ENCODE measurements at regions not wholly inside any gene's neighbourhood (a gene's known extent, or its start where the extent isn't known, plus 50 kb on each side); places are given as distances from the start of the nearest gene placed in this dataset.

DNA sequence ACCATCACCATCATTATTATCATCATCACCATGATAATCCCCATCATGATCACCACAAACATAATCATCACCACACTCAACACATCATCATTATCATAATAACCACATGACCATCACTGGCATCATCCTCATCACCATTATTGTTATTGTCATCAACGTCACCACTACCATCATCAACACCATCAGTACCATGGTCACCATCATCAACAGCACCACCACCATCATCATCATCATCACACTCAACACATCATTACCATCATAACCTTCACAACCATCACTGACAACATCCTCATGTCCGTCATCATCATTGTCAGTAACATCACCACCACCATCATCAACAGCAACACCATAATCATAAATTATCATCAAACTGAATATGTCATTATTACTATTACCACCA is 73.2 kb downstream of the MBD3L1 start:
- Histone ChIP-seq H3K4me1 (no peaks in the 10 kb centered on the region), H3K36me3 (no peaks in the 10 kb centered on the region), H3K9me3 (no peaks in the 10 kb centered on the region), H3K4me3 (ENCODE audit: low read depth, low read length) (no peak overlapping the region), H3K27me3 (no peaks in the 10 kb centered on the region)
- no peak for DNase-seq
- TF ChIP-seq, protein P1, sequence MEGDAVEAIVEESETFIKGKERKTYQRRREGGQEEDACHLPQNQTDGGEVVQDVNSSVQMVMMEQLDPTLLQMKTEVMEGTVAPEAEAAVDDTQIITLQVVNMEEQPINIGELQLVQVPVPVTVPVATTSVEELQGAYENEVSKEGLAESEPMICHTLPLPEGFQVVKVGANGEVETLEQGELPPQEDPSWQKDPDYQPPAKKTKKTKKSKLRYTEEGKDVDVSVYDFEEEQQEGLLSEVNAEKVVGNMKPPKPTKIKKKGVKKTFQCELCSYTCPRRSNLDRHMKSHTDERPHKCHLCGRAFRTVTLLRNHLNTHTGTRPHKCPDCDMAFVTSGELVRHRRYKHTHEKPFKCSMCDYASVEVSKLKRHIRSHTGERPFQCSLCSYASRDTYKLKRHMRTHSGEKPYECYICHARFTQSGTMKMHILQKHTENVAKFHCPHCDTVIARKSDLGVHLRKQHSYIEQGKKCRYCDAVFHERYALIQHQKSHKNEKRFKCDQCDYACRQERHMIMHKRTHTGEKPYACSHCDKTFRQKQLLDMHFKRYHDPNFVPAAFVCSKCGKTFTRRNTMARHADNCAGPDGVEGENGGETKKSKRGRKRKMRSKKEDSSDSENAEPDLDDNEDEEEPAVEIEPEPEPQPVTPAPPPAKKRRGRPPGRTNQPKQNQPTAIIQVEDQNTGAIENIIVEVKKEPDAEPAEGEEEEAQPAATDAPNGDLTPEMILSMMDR (IDR thresholded peaks at IDR 0.05; ENCODE audit: low read depth, low read length) = no peak

- H3K4me1 ChIP-seq = no peaks in the 10 kb centered on the region
- no peaks in the 10 kb centered on the region for H3K9me3 ChIP-seq
- H3K27me3 ChIP-seq = no peaks in the 10 kb centered on the region
- no peaks in the 10 kb centered on the region for H3K36me3 ChIP-seq
- TF ChIP-seq, protein P1 (IDR thresholded peaks at IDR 0.05; ENCODE audit: low read depth, low read length) = no peak
- no peak for DNase-seq
- H3K4me3 ChIP-seq (ENCODE audit: low read depth, low read length) = no peak overlapping the region
Observed at GRCh38 chr19:8908066-8908465, 75.9 kb downstream of the MBD3L1 start.

DNA sequence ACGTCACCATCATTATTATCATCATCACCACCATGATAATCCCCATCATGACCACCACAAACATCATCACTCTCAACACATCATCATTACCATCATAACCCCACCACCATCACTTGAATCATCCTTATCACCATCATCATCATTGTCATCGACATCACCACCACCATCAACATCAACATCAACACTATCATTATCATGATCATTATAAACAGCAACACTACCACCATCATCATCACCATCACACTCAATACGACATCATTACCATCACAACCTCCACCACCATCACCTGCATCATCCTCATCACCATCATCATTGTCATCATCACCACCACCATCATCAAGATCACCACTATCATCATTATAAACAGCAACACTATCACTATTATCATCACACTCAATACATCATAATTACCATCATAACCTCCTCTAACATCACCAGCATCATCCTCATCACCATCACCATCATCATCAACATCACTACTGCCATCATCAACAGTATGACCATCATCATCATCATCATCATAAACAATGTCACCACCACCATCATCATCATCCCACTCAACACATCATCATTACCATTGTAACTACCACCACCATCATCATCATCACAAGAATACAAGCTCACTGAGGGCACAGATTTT is 78.7 kb downstream of the MBD3L1 start:
- Histone ChIP-seq H3K27me3 (no peaks in the 10 kb centered on the region), H3K4me3 (ENCODE audit: low read depth, low read length) (no peak overlapping the region), H3K4me1 (no peaks in the 10 kb centered on the region), H3K36me3 (no peaks in the 10 kb centered on the region), H3K9me3 (no peaks in the 10 kb centered on the region)
- DNase-seq = no peak
- TF ChIP-seq, protein P1 (IDR thresholded peaks at IDR 0.05; ENCODE audit: low read depth, low read length) = no peak

- TF ChIP-seq, protein P1 (IDR thresholded peaks at IDR 0.05; ENCODE audit: low read depth, low read length) = no peak
- no peaks in the 10 kb centered on the region for H3K4me1 ChIP-seq
- H3K36me3 ChIP-seq = no peaks in the 10 kb centered on the region
- H3K27me3 ChIP-seq = no peaks in the 10 kb centered on the region
- H3K9me3 ChIP-seq = no peaks in the 10 kb centered on the region
- H3K4me3 ChIP-seq (ENCODE audit: low read depth, low read length) = no peak overlapping the region
- DNase-seq = no peak
Observed at GRCh38 chr19:8915997-8916396, 83.8 kb downstream of the MBD3L1 start.

DNA sequence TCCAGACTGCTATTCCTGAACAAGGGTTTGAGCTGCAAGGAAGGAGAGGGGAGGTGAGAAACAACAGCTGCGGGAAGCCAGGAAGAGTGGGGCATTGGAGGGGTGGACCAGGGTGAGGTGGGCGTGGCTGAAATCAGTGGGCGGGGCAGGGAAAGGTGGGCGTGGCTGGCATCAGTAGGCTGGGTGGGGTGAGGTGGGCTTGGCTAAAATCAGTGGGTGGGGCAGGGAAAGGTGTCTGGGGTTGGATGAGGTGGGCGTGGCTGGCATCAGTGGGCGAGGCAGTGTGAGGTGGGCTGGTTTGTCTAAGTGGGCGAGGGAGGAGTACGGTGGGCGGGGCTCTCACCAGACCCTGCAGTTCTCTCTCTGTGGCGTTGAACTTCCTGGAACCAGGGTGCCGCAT is 87.6 kb downstream of the MUC16 start:
- DNase-seq = peak; percentile 16
- no peaks in the 10 kb centered on the region for H3K9me3 ChIP-seq
- H3K36me3 ChIP-seq = no peaks in the 10 kb centered on the region
- no peaks in the 10 kb centered on the region for H3K27me3 ChIP-seq
- no peak overlapping the region for H3K4me3 ChIP-seq (ENCODE audit: low read depth, low read length)
- TF ChIP-seq, protein P1 (IDR thresholded peaks at IDR 0.05; ENCODE audit: low read depth, low read length) = no peak
- no peaks in the 10 kb centered on the region for H3K4me1 ChIP-seq

GRCh38 chr19:8924283-8924682 is 85.9 kb downstream of the MUC16 start:
- Histone ChIP-seq H3K36me3 (no peaks in the 10 kb centered on the region), H3K9me3 (no peaks in the 10 kb centered on the region), H3K27me3 (no peaks in the 10 kb centered on the region), H3K4me3 (ENCODE audit: low read depth, low read length) (no peak overlapping the region), H3K4me1 (no peaks in the 10 kb centered on the region)
- DNase-seq = no peak
- TF ChIP-seq, protein P1 (IDR thresholded peaks at IDR 0.05; ENCODE audit: low read depth, low read length) = no peak

All from BE2C (cell line).